PC-9 (cell line): ENCODE measurements at regions not wholly inside any gene's neighbourhood (a gene's known extent, or its start where the extent isn't known, plus 50 kb on each side); places are given as distances from the start of the nearest gene placed in this dataset.

Source experiments
- BruUV-seq: library from RNA; stranded (reverse); fragments of 400-500 nt; replicated peaks from 2 replicates; lab custom pipeline; 2021; lab: Mats Ljungman, UMichigan
- CTCF ChIA-PET: fragments of 300-600 bp; sonication (Branson Sonifier 250); formaldehyde crosslinking; loops from one replicate; lab custom pipeline; 2022; ENCODE audit warnings: antibody characterized with exemption; lab: Charles Lee
- POLR2A ChIA-PET: fragments of 300-600 bp; sonication (Branson Sonifier 250); formaldehyde crosslinking; loops from one replicate; lab custom pipeline; 2022; ENCODE audit warnings: antibody characterized with exemption; ENCODE audit not compliant: unreplicated experiment; lab: Charles Lee
- DNase-seq, 2 experiments: peaks; one replicate each; pipeline versions ENCODE4 v3.0.0 to v3.0.0-alpha.2; 2015 to 2022; ENCODE audit warnings: mixed read lengths in 1 of 2
- H2AFZ ChIP-seq: fragments of 200-600 bp; sonication (generic); 2 replicates; pipeline ENCODE4 v1.8.1; 2017; ENCODE audit warnings: antibody characterized with exemption
- H3F3A ChIP-seq: fragments of 200-600 bp; sonication (generic); 2 replicates; pipeline ENCODE4 v1.8.1; 2017; ENCODE audit warnings: antibody characterized with exemption, mild to moderate bottlenecking, low read depth; ENCODE audit not compliant: insufficient read depth
- H3K27ac ChIP-seq: fragments of 200-600 bp; sonication (generic); 2 replicates; pipeline ENCODE4 v1.6.1; 2016; ENCODE audit warnings: mixed run types
- H3K27me3 ChIP-seq: fragments of 200-600 bp; sonication (generic); 2 replicates; pipeline ENCODE4 v1.6.1; 2016; ENCODE audit warnings: low read depth, mixed run types; ENCODE audit not compliant: insufficient read depth
- H3K36me3 ChIP-seq: fragments of 200-600 bp; sonication (generic); 2 replicates; pipeline ENCODE4 v1.6.1; 2016; ENCODE audit warnings: low read depth, mixed run types
- H3K4me1 ChIP-seq: fragments of 200-600 bp; sonication (generic); replicated peaks from 2 replicates; pipeline ENCODE4 v1.6.1; 2016; ENCODE audit warnings: mixed run types; ENCODE audit not compliant: insufficient read depth
- H3K4me2 ChIP-seq: fragments of 200-600 bp; sonication (generic); 2 replicates; pipeline ENCODE4 v1.6.1; 2017; ENCODE audit warnings: mixed run types
- H3K4me3 ChIP-seq: fragments of 200-600 bp; sonication (generic); 2 replicates; pipeline ENCODE4 v1.6.1; 2016; ENCODE audit warnings: mixed run types
- H3K79me2 ChIP-seq: fragments of 200-600 bp; sonication (generic); 2 replicates; pipeline ENCODE4 v1.6.1; 2017; ENCODE audit warnings: low read depth, mixed run types
- H3K9me2 ChIP-seq: fragments of 200-600 bp; sonication (generic); 2 replicates; pipeline ENCODE4 v1.8.1; 2017; ENCODE audit warnings: mild to moderate bottlenecking; ENCODE audit not compliant: insufficient read depth
- H3K9me3 ChIP-seq: fragments of 200-600 bp; sonication (generic); 2 replicates; pipeline ENCODE4 v1.8.1; 2016; ENCODE audit warnings: low read depth; ENCODE audit not compliant: insufficient read depth
- H4K20me1 ChIP-seq: fragments of 200-600 bp; sonication (generic); 2 replicates; pipeline ENCODE4 v1.8.1; 2017; ENCODE audit not compliant: insufficient read depth
- CTCF ChIP-seq: fragments of 200-600 bp; sonication (generic); conservative IDR thresholded peaks from 2 replicates; pipeline ENCODE4 v1.6.1; 2017; ENCODE audit warnings: mixed run types, antibody characterized with exemption, mild to moderate bottlenecking, moderate library complexity
- EZH2 ChIP-seq: fragments of 200-600 bp; sonication (generic); IDR thresholded peaks from 2 replicates; pipeline ENCODE4 v1.8.0; 2017; ENCODE audit warnings: antibody characterized with exemption, low read depth
- intact Hi-C: fragments of 100-400 bp; cut with micrococcal nuclease; formaldehyde crosslinking; loops from one replicate; pipeline ENCODE4 v1.10.0; 2022; ENCODE audit not compliant: unreplicated experiment

GRCh38 chr2:238967031-238967977 lies 119.4 kb downstream of the TWIST2 start:
- Histone ChIP-seq H4K20me1 (no peaks in the 10 kb centered on the region), H3K27ac (no peak overlapping the region), H3K27me3 (peaks cover 67% of the 10 kb centered on the region), H3K4me2 (no peak overlapping the region), H3K9me2 (no peaks in the 10 kb centered on the region), H3K36me3 (no peaks in the 10 kb centered on the region), H2AFZ (no peak overlapping the region), H3K9me3 (no peaks in the 10 kb centered on the region), H3K4me3 (no peak overlapping the region), H3K79me2 (no peaks in the 10 kb centered on the region), H3K4me1 (no peaks in the 10 kb centered on the region), H3F3A (no peaks in the 10 kb centered on the region)
- intact Hi-C loops: no loop called here
- POLR2A ChIA-PET: interaction anchor here (0.6 kb wide), 1 partner anchor 331 kb away, joined by 4 read pairs; no protein-coding TSS in a partner anchor
- TF ChIP-seq CTCF (no peak), EZH2 (no peak)
- no TSS peak for BruUV-seq
- CTCF ChIA-PET: interaction anchor here (0.6 kb wide), 1 partner anchor 162 kb away, joined by 3 read pairs; no protein-coding TSS in a partner anchor
- no peak for DNase-seq

GRCh38 chr2:238967978-238968360 lies 120.1 kb downstream of the TWIST2 start:
- no peak for DNase-seq
- Histone ChIP-seq H3F3A (no peaks in the 10 kb centered on the region), H3K9me3 (no peaks in the 10 kb centered on the region), H3K9me2 (no peaks in the 10 kb centered on the region), H3K4me3 (no peak overlapping the region), H3K27ac (no peak overlapping the region), H3K4me1 (no peaks in the 10 kb centered on the region), H4K20me1 (no peaks in the 10 kb centered on the region), H3K36me3 (no peaks in the 10 kb centered on the region), H3K27me3 (peaks cover 63% of the 10 kb centered on the region), H3K79me2 (no peaks in the 10 kb centered on the region), H3K4me2 (no peak overlapping the region), H2AFZ (no peak overlapping the region)
- TF ChIP-seq CTCF: no peak
- no peak for TF ChIP-seq EZH2
- no TSS peak for BruUV-seq
- intact Hi-C loops: no loop called here
- ChIA-PET POLR2A (interaction anchor here (0.6 kb wide), 1 partner anchor 332 kb away, joined by 4 read pairs; no protein-coding TSS in a partner anchor), CTCF (no interaction called here)

- no peak for DNase-seq
- intact Hi-C loops: no loop called here
- no peaks in the 10 kb centered on the region for H3K9me2 ChIP-seq
- no peaks in the 10 kb centered on the region for H3F3A ChIP-seq
- H3K9me3 ChIP-seq: no peaks in the 10 kb centered on the region
- H3K36me3 ChIP-seq: no peaks in the 10 kb centered on the region
- no peaks in the 10 kb centered on the region for H3K4me1 ChIP-seq
- no peaks in the 10 kb centered on the region for H4K20me1 ChIP-seq
- H3K79me2 ChIP-seq: no peaks in the 10 kb centered on the region
- H3K27ac ChIP-seq: no peak overlapping the region
- H3K27me3 ChIP-seq: peaks cover 59% of the 10 kb centered on the region
- H2AFZ ChIP-seq: no peak overlapping the region
- TF ChIP-seq CTCF (no peak), EZH2 (no peak)
- no peak overlapping the region for H3K4me3 ChIP-seq
- CTCF ChIA-PET: no interaction called here
- no peak overlapping the region for H3K4me2 ChIP-seq
- no TSS peak for BruUV-seq
- POLR2A ChIA-PET: no interaction called here
Observed at GRCh38 chr2:238968616-238969384, 120.9 kb downstream of the TWIST2 start.
